ENCODE measurements at regions not wholly inside any gene's neighbourhood (a gene's known extent, or its start where the extent isn't known, plus 50 kb on each side); places are given as distances from the start of the nearest gene placed in this dataset.

GRCh38 chr9:85268131-85268530 is 473.6 kb downstream of the AGTPBP1 start:
- H3K4me3 ChIP-seq (ENCODE audit: low read length), result no peak overlapping the region
- TF ChIP-seq, protein P1, sequence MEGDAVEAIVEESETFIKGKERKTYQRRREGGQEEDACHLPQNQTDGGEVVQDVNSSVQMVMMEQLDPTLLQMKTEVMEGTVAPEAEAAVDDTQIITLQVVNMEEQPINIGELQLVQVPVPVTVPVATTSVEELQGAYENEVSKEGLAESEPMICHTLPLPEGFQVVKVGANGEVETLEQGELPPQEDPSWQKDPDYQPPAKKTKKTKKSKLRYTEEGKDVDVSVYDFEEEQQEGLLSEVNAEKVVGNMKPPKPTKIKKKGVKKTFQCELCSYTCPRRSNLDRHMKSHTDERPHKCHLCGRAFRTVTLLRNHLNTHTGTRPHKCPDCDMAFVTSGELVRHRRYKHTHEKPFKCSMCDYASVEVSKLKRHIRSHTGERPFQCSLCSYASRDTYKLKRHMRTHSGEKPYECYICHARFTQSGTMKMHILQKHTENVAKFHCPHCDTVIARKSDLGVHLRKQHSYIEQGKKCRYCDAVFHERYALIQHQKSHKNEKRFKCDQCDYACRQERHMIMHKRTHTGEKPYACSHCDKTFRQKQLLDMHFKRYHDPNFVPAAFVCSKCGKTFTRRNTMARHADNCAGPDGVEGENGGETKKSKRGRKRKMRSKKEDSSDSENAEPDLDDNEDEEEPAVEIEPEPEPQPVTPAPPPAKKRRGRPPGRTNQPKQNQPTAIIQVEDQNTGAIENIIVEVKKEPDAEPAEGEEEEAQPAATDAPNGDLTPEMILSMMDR (IDR thresholded peaks at IDR 0.05; ENCODE audit: insufficient read depth, low read depth, low read length, missing control alignments), result no peak
- DNase-seq (ENCODE audit: low read depth), result no peak

DNA sequence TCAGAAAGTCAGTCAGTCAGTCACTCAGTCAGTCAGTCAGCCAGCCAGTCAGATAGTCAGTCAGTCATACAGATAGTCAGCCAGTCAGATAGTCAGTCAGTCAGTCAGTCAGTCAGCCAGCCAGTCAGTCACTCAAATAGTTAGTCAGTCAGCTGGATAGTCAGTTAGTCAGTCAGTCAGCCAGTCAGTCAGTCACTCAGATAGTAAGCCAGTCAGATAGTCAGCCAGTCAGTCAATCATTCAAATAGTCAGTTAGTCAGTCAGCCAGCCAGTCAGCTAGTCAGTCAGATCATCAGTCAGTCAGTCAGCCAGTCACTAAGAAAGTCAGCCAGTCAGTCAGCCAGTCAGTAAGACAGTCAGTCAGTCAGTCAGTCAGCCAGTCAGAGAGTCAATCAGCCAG is 477.1 kb downstream of the AGTPBP1 start:
- DNase-seq (ENCODE audit: low read depth), result no peak
- no peak overlapping the region for H3K4me3 ChIP-seq (ENCODE audit: low read length)
- TF ChIP-seq, protein P1 (IDR thresholded peaks at IDR 0.05; ENCODE audit: insufficient read depth, low read depth, low read length, missing control alignments), result no peak

DNA sequence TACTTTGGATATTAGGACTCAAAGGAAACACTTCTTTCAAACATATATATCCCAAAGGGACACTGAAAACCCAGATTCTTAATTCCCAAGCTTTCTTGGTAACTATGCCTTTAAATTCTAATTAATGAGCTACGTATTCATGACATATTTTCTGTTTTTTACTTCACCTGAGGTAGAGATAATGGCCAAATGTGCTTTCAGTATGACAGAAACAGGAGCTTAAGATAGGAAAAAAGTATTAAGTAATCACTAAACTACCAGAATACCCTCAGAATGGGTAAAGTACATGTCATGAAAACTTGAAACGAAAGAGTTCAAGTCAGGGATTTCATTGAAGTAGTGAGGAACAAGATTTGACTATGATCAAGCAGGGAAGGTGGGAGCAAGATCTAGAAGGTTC is 478.5 kb downstream of the AGTPBP1 start:
- TF ChIP-seq, protein P1 (IDR thresholded peaks at IDR 0.05; ENCODE audit: insufficient read depth, low read depth, low read length, missing control alignments), result no peak
- no peak overlapping the region for H3K4me3 ChIP-seq (ENCODE audit: low read length)
- no peak for DNase-seq (ENCODE audit: low read depth)

DNA sequence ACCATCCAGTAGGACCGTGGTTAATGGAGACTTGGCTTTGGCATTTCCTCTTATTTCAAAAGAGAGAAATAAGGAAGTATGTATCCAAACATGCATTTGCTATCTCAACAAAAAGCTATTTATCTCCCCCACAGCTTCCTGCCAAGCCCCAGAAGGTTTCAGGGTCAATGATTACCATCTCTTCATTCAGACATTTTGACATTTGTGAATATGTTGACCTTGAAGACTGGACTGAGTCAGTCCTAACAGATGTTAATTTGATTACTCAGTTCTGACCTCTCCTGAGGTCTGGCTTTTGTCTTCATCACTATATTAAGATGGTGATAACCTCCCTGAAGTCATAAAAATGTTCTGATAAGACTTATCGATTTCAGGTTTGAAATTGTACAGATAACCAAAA is 479.4 kb downstream of the AGTPBP1 start:
- DNase-seq (ENCODE audit: low read depth), result no peak
- TF ChIP-seq, protein P1 (IDR thresholded peaks at IDR 0.05; ENCODE audit: insufficient read depth, low read depth, low read length, missing control alignments), result no peak
- no peak overlapping the region for H3K4me3 ChIP-seq (ENCODE audit: low read length)

DNA sequence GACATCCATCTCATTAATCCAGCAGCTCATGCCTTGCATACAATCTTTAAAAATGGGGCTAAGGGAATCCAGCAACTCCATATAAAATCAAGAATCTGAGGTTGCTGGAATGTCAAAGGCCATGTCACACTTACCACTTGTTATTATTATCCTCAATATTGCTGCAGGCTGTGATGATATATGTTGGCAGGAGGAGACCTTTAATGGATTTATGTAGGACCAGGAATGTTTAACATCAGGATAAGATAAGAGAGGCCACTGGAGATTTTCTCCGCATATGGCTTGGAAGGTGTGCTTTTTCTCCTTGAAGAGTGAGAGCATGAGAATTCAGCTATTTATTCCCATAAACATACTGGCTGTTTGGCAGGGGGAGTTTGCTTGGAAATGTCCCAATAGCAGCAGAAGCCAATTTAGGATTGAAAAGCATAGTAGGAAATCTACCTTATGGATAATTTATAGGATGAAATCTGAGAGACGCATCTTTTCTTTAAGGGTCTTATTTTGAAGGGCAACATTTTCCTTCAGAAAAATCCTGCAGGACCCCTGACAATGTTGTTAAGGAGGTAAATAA is 481.4 kb downstream of the AGTPBP1 start:
- no peak for DNase-seq (ENCODE audit: low read depth)
- TF ChIP-seq, protein P1 (IDR thresholded peaks at IDR 0.05; ENCODE audit: insufficient read depth, low read depth, low read length, missing control alignments), result no peak
- no peak overlapping the region for H3K4me3 ChIP-seq (ENCODE audit: low read length)

DNA sequence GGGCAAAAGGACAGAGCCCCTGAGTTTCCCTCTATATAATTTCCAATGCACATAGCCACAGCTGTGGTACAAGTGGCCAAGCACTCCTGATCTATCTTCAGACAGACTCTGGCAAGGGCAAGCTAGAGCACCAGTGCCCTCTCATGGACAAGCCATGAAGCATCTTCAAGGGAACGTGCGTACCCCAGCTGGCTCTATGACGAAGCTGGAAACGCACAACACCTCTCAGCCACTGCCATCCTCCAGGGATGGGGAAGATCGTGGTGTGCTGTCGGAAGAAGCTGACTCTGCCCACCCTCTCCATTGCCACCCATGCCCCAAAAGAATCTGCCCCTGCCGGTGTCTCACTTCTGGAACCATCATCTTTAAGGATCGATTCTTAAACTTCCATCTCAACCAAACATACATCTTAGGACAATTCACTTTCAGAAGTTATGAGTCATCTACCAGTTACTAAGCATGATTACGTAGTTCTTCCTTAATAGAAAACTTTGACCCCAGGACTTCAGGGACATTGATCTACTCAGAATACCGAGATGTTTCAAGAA is 482.9 kb downstream of the AGTPBP1 start:
- TF ChIP-seq, protein P1 (IDR thresholded peaks at IDR 0.05; ENCODE audit: insufficient read depth, low read depth, low read length, missing control alignments), result peak; percentile 92
- H3K4me3 ChIP-seq (ENCODE audit: low read length), result no peak overlapping the region
- peak; percentile 84 for DNase-seq (ENCODE audit: low read depth)

DNA sequence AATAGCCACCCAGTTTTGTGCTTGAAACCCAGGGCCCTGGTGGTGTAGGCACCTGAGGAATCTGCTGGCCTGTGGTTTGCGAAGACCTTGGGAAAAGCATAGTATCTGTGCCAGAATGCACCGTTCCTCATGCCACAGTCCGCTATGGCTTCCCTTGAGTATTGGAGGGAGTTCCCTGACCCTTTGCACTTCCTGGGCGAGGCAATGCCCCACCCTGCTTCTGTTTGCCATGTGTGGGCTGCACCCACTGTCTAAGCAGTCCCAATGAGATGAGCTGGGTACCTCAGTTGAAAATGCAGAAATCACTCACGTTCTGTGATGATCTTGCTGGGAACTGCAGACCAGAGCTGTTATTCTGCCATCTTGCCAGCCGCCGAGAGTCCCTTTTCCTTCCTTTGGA is 483.5 kb downstream of the AGTPBP1 start:
- DNase-seq (ENCODE audit: low read depth), result no peak
- TF ChIP-seq, protein P1 (IDR thresholded peaks at IDR 0.05; ENCODE audit: insufficient read depth, low read depth, low read length, missing control alignments), result no peak
- H3K4me3 ChIP-seq (ENCODE audit: low read length), result no peak overlapping the region

Measured in epithelial cell of esophagus (primary cell).